ENCODE measurements at regions not wholly inside any gene's neighbourhood (a gene's known extent, or its start where the extent isn't known, plus 50 kb on each side); places are given as distances from the start of the nearest gene placed in this dataset.
A peak's percentile ranks its signal among the peaks of the same experiment; 100 is the strongest.

GRCh38 chr2:3126911-3127621, 250.6 kb downstream of the EIPR1 start:
- intact Hi-C loops (cut with micrococcal nuclease) = no loop called here
- Mint-ChIP-seq H3K36me3 (ENCODE audit: low read depth) (no peaks in the 10 kb centered on the region), H3K4me1 (ENCODE audit: low read depth) (peaks cover 3% of the 10 kb centered on the region), H3K27ac (no peak overlapping the region), H3K4me3 (no peak overlapping the region), H3K27me3 (ENCODE audit: low read depth) (no peaks in the 10 kb centered on the region), H3K9me3 (no peaks in the 10 kb centered on the region)
- CTCF ChIA-PET = no interaction called here
- peak; percentile 15 for DNase-seq

GRCh38 chr2:3126171-3126910, 251.3 kb downstream of the EIPR1 start:
- no peak overlapping the region for H3K27ac Mint-ChIP-seq
- H3K27me3 Mint-ChIP-seq (ENCODE audit: low read depth) = no peaks in the 10 kb centered on the region
- intact Hi-C loops (cut with micrococcal nuclease) = no loop called here
- peaks cover 2% of the 10 kb centered on the region for H3K36me3 Mint-ChIP-seq (ENCODE audit: low read depth)
- DNase-seq = no peak
- no peaks in the 10 kb centered on the region for H3K9me3 Mint-ChIP-seq
- H3K4me1 Mint-ChIP-seq (ENCODE audit: low read depth) = peaks cover 3% of the 10 kb centered on the region
- H3K4me3 Mint-ChIP-seq = no peak overlapping the region
- CTCF ChIA-PET = no interaction called here

GRCh38 chr2:3125761-3126130, 251.9 kb downstream of the EIPR1 start:
- Mint-ChIP-seq H3K9me3 (no peaks in the 10 kb centered on the region), H3K4me3 (no peak overlapping the region), H3K27ac (no peak overlapping the region), H3K36me3 (ENCODE audit: low read depth) (peaks cover 2% of the 10 kb centered on the region), H3K27me3 (ENCODE audit: low read depth) (no peaks in the 10 kb centered on the region), H3K4me1 (ENCODE audit: low read depth) (peaks cover 3% of the 10 kb centered on the region)
- intact Hi-C loops (cut with micrococcal nuclease) = no loop called here
- no peak for DNase-seq
- CTCF ChIA-PET = no interaction called here

- CTCF ChIA-PET = no interaction called here
- Mint-ChIP-seq H3K4me1 (ENCODE audit: low read depth) (peaks cover 3% of the 10 kb centered on the region), H3K36me3 (ENCODE audit: low read depth) (peaks cover 2% of the 10 kb centered on the region)
These were observed 252.4 kb downstream of the EIPR1 start for GRCh38 chr2:3125001-3125760.

GRCh38 chr2:3122525-3122924, 255.1 kb downstream of the EIPR1 start:
- no peak for DNase-seq
- CTCF ChIA-PET = no interaction called here
- Mint-ChIP-seq H3K4me1 (ENCODE audit: low read depth) (peaks cover 3% of the 10 kb centered on the region), H3K36me3 (ENCODE audit: low read depth) (peaks cover 2% of the 10 kb centered on the region), H3K27ac (no peak overlapping the region), H3K27me3 (ENCODE audit: low read depth) (no peaks in the 10 kb centered on the region), H3K4me3 (no peak overlapping the region), H3K9me3 (peaks cover 2% of the 10 kb centered on the region)
- intact Hi-C loops (cut with micrococcal nuclease) = no loop called here

More at GRCh38 chr2:3125001-3125760, 252.4 kb downstream of the EIPR1 start:
- no peak overlapping the region for H3K4me3 Mint-ChIP-seq
- DNase-seq = no peak
- no peaks in the 10 kb centered on the region for H3K27me3 Mint-ChIP-seq (ENCODE audit: low read depth)
- intact Hi-C loops (cut with micrococcal nuclease) = no loop called here
- peaks cover under 1% of the 10 kb centered on the region for H3K9me3 Mint-ChIP-seq
- H3K27ac Mint-ChIP-seq = no peak overlapping the region

GRCh38 chr2:3121601-3122000, 256.0 kb downstream of the EIPR1 start:
- no peak overlapping the region for H3K4me3 Mint-ChIP-seq
- DNase-seq = no peak
- CTCF ChIA-PET = no interaction called here
- H3K4me1 Mint-ChIP-seq (ENCODE audit: low read depth) = no peaks in the 10 kb centered on the region
- intact Hi-C loops (cut with micrococcal nuclease) = no loop called here
- H3K27me3 Mint-ChIP-seq (ENCODE audit: low read depth) = no peaks in the 10 kb centered on the region
- no peak overlapping the region for H3K27ac Mint-ChIP-seq
- peaks cover 3% of the 10 kb centered on the region for H3K36me3 Mint-ChIP-seq (ENCODE audit: low read depth)
- H3K9me3 Mint-ChIP-seq = peaks cover 2% of the 10 kb centered on the region

GRCh38 chr2:3117650-3118216, 259.9 kb downstream of the EIPR1 start:
- DNase-seq = no peak
- Mint-ChIP-seq H3K4me1 (ENCODE audit: low read depth) (no peaks in the 10 kb centered on the region), H3K9me3 (peaks cover 2% of the 10 kb centered on the region), H3K36me3 (ENCODE audit: low read depth) (peaks cover 3% of the 10 kb centered on the region), H3K27me3 (ENCODE audit: low read depth) (no peaks in the 10 kb centered on the region), H3K27ac (no peak overlapping the region), H3K4me3 (no peak overlapping the region)
- CTCF ChIA-PET = no interaction called here
- intact Hi-C loops (cut with micrococcal nuclease) = no loop called here

- Mint-ChIP-seq H3K27me3 (ENCODE audit: low read depth) (no peaks in the 10 kb centered on the region), H3K36me3 (ENCODE audit: low read depth) (peaks cover 2% of the 10 kb centered on the region), H3K9me3 (peaks cover 2% of the 10 kb centered on the region), H3K4me1 (ENCODE audit: low read depth) (no peaks in the 10 kb centered on the region), H3K4me3 (no peak overlapping the region), H3K27ac (no peak overlapping the region)
- intact Hi-C loops (cut with micrococcal nuclease) = no loop called here
- CTCF ChIA-PET = no interaction called here
- DNase-seq = no peak
These were observed 261.2 kb downstream of the EIPR1 start for GRCh38 chr2:3116371-3116770.

GRCh38 chr2:3115301-3116042, 262.1 kb downstream of the EIPR1 start:
- H3K36me3 Mint-ChIP-seq (ENCODE audit: low read depth) = peaks cover 2% of the 10 kb centered on the region
- peaks cover 2% of the 10 kb centered on the region for H3K9me3 Mint-ChIP-seq
- H3K27ac Mint-ChIP-seq = no peak overlapping the region
- DNase-seq = no peak
- H3K4me3 Mint-ChIP-seq = no peak overlapping the region
- CTCF ChIA-PET = no interaction called here
- H3K4me1 Mint-ChIP-seq (ENCODE audit: low read depth) = no peaks in the 10 kb centered on the region
- intact Hi-C loops (cut with micrococcal nuclease) = no loop called here
- H3K27me3 Mint-ChIP-seq (ENCODE audit: low read depth) = no peaks in the 10 kb centered on the region

GRCh38 chr2:3114406-3115185, 263.0 kb downstream of the EIPR1 start:
- Mint-ChIP-seq H3K27ac (no peak overlapping the region), H3K36me3 (ENCODE audit: low read depth) (peaks cover 2% of the 10 kb centered on the region), H3K4me3 (no peak overlapping the region), H3K27me3 (ENCODE audit: low read depth) (no peaks in the 10 kb centered on the region), H3K9me3 (no peaks in the 10 kb centered on the region), H3K4me1 (ENCODE audit: low read depth) (no peaks in the 10 kb centered on the region)
- CTCF ChIA-PET = no interaction called here
- intact Hi-C loops (cut with micrococcal nuclease) = no loop called here
- DNase-seq = no peak

GRCh38 chr2:3113769-3114168, 263.8 kb downstream of the EIPR1 start:
- CTCF ChIA-PET = no interaction called here
- Mint-ChIP-seq H3K27ac (no peak overlapping the region), H3K9me3 (no peaks in the 10 kb centered on the region), H3K36me3 (ENCODE audit: low read depth) (peaks cover 2% of the 10 kb centered on the region), H3K27me3 (ENCODE audit: low read depth) (no peaks in the 10 kb centered on the region), H3K4me1 (ENCODE audit: low read depth) (no peaks in the 10 kb centered on the region), H3K4me3 (no peak overlapping the region)
- intact Hi-C loops (cut with micrococcal nuclease) = no loop called here
- no peak for DNase-seq

Data from activated naive CD4-positive, alpha-beta T cell treated with anti-CD3 and anti-CD28 coated beads for 36 hours (primary cell).